Parathyroid adenoma (tissue), 2 donors: ENCODE measurements at regions not wholly inside any gene's neighbourhood (a gene's known extent, or its start where the extent isn't known, plus 50 kb on each side); places are given as distances from the start of the nearest gene placed in this dataset.

Experiments
- H2AFZ ChIP-seq: fragments of 300-600 bp; sonication (generic); one replicate; pipeline ENCODE4 v1.7.0; 2017; ENCODE audit warnings: antibody characterized with exemption, mild to moderate bottlenecking
- H3K27ac ChIP-seq: fragments of 300-600 bp; sonication (generic); one replicate; pipeline ENCODE4 v1.7.0; 2017
- H3K27me3 ChIP-seq: fragments of 300-600 bp; sonication (generic); one replicate; pipeline ENCODE4 v1.7.0; 2017; ENCODE audit warnings: low read length; ENCODE audit not compliant: control insufficient read depth, insufficient read depth
- H3K36me3 ChIP-seq: fragments of 300-600 bp; sonication (generic); one replicate; pipeline ENCODE4 v1.7.0; 2017; ENCODE audit warnings: low read length; ENCODE audit not compliant: control insufficient read depth, insufficient read depth
- H3K4me1 ChIP-seq: fragments of 300-600 bp; sonication (generic); one replicate; pipeline ENCODE4 v1.7.0; 2017; ENCODE audit warnings: control low read depth
- H3K4me2 ChIP-seq: fragments of 300-600 bp; sonication (generic); one replicate; pipeline ENCODE4 v1.7.0; 2017; ENCODE audit warnings: low read length
- H3K4me3 ChIP-seq: fragments of 300-600 bp; sonication (generic); one replicate; pipeline ENCODE4 v1.7.0; 2017; ENCODE audit warnings: low read depth, low read length
- H3K79me2 ChIP-seq: fragments of 300-600 bp; sonication (generic); one replicate; pipeline ENCODE4 v1.7.0; 2017; ENCODE audit warnings: control low read depth
- H3K9ac ChIP-seq: fragments of 300-600 bp; sonication (generic); one replicate; pipeline ENCODE4 v1.7.0; 2017; ENCODE audit warnings: mild to moderate bottlenecking
- H3K9me3 ChIP-seq: fragments of 300-600 bp; sonication (generic); one replicate; pipeline ENCODE4 v1.7.0; 2017; ENCODE audit warnings: low read length; ENCODE audit not compliant: control insufficient read depth
- TF ChIP-seq, protein P1 (sequence below): fragments of 300-600 bp; sonication (generic); IDR thresholded peaks from one replicate; pipeline ENCODE4 v1.7.0; 2017; ENCODE audit warnings: antibody characterized with exemption, mild to moderate bottlenecking
- donor health status: primary hyperparathyroidism.

DNA sequence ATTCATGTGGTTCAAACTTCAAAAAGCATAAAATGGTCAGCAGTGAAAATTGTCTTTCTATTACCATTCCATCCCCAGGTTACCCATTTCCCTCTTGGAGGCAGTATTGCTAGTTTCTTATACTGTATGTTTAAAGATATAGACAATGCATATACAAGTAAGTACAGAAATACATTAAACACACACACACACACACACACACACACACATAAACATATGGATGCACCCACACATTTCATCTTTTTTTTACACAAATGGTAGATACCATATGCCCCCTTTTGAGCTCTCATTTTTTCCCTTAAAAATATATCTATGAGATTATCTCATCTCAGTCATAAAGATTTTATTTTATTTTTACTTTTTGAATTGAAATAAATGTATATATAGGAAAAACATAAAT is 79.7 kb downstream of the NEUROD6 start:
- H3K4me1 ChIP-seq: no peaks in the 10 kb centered on the region
- no peak overlapping the region for H3K9ac ChIP-seq
- no peak overlapping the region for H3K4me3 ChIP-seq
- TF ChIP-seq, protein P1, sequence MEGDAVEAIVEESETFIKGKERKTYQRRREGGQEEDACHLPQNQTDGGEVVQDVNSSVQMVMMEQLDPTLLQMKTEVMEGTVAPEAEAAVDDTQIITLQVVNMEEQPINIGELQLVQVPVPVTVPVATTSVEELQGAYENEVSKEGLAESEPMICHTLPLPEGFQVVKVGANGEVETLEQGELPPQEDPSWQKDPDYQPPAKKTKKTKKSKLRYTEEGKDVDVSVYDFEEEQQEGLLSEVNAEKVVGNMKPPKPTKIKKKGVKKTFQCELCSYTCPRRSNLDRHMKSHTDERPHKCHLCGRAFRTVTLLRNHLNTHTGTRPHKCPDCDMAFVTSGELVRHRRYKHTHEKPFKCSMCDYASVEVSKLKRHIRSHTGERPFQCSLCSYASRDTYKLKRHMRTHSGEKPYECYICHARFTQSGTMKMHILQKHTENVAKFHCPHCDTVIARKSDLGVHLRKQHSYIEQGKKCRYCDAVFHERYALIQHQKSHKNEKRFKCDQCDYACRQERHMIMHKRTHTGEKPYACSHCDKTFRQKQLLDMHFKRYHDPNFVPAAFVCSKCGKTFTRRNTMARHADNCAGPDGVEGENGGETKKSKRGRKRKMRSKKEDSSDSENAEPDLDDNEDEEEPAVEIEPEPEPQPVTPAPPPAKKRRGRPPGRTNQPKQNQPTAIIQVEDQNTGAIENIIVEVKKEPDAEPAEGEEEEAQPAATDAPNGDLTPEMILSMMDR: no peak
- no peaks in the 10 kb centered on the region for H3K27me3 ChIP-seq
- no peak overlapping the region for H3K4me2 ChIP-seq
- H3K9me3 ChIP-seq: no peaks in the 10 kb centered on the region
- no peaks in the 10 kb centered on the region for H3K79me2 ChIP-seq
- no peaks in the 10 kb centered on the region for H3K36me3 ChIP-seq
- no peak overlapping the region for H2AFZ ChIP-seq
- no peak overlapping the region for H3K27ac ChIP-seq

DNA sequence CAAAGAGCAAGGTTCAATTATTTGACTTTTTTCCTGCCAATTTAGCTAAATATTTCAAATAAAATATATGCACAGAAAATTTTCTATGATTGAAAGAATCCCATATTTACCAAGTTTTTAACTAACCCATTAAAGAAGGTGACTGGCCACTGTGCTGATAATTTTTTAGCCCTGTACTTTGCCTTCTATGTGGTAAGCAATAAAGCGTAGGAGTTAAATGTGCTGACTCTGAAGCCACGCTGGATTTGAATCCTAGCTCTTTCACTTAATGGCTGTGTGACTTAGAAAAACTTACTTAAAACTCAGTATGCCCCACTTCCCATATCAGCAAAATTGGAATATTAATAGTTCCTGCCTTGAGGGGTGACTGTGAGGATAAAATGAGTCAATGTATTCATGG is 82.1 kb downstream of the NEUROD6 start:
- TF ChIP-seq, protein P1: no peak
- H3K27ac ChIP-seq: no peak overlapping the region
- no peak overlapping the region for H3K4me2 ChIP-seq
- no peaks in the 10 kb centered on the region for H3K36me3 ChIP-seq
- no peak overlapping the region for H3K9ac ChIP-seq
- H3K4me3 ChIP-seq: no peak overlapping the region
- no peaks in the 10 kb centered on the region for H3K4me1 ChIP-seq
- H2AFZ ChIP-seq: no peak overlapping the region
- H3K79me2 ChIP-seq: no peaks in the 10 kb centered on the region
- no peaks in the 10 kb centered on the region for H3K9me3 ChIP-seq
- H3K27me3 ChIP-seq: no peaks in the 10 kb centered on the region

- Histone ChIP-seq H3K4me3 (no peak overlapping the region), H3K36me3 (no peaks in the 10 kb centered on the region), H3K27me3 (no peaks in the 10 kb centered on the region), H3K27ac (no peak overlapping the region), H3K9me3 (no peaks in the 10 kb centered on the region), H3K79me2 (no peaks in the 10 kb centered on the region), H3K9ac (no peak overlapping the region), H2AFZ (no peak overlapping the region), H3K4me1 (no peaks in the 10 kb centered on the region), H3K4me2 (no peak overlapping the region)
- TF ChIP-seq, protein P1: no peak
These were observed 84.0 kb downstream of the NEUROD6 start for GRCh38 chr7:31256506-31256905.

DNA sequence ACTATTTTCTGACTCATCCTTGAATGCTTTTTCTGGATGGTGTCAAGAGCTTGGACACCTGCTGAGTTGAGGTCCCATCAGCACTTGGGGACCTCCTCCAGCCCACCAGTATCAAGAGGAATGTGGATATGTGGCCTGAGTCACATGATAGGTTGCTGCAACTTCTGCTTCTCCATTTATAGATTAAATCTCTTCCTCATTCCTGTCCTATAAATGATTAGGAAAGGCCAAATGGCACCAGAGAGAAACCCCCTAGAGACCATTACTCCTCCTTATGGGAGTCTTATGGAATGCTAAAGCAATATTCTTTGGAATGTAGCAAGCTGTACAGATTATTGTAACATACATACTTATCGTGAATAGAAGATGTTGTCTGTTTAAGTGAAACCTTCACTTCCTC is 85.6 kb downstream of the NEUROD6 start:
- H3K36me3 ChIP-seq: no peaks in the 10 kb centered on the region
- no peak overlapping the region for H3K4me3 ChIP-seq
- H2AFZ ChIP-seq: no peak overlapping the region
- no peak overlapping the region for H3K9ac ChIP-seq
- TF ChIP-seq, protein P1: no peak
- no peaks in the 10 kb centered on the region for H3K4me1 ChIP-seq
- no peak overlapping the region for H3K4me2 ChIP-seq
- no peaks in the 10 kb centered on the region for H3K79me2 ChIP-seq
- no peaks in the 10 kb centered on the region for H3K9me3 ChIP-seq
- no peak overlapping the region for H3K27ac ChIP-seq
- H3K27me3 ChIP-seq: no peaks in the 10 kb centered on the region

GRCh38 chr7:31253532-31253931 is 87.0 kb downstream of the NEUROD6 start:
- no peaks in the 10 kb centered on the region for H3K36me3 ChIP-seq
- H3K4me2 ChIP-seq: no peak overlapping the region
- H3K9me3 ChIP-seq: no peaks in the 10 kb centered on the region
- no peaks in the 10 kb centered on the region for H3K27me3 ChIP-seq
- no peaks in the 10 kb centered on the region for H3K4me1 ChIP-seq
- no peak overlapping the region for H2AFZ ChIP-seq
- H3K79me2 ChIP-seq: no peaks in the 10 kb centered on the region
- TF ChIP-seq, protein P1: no peak
- no peak overlapping the region for H3K27ac ChIP-seq
- no peak overlapping the region for H3K9ac ChIP-seq
- no peak overlapping the region for H3K4me3 ChIP-seq
